ENCODE measurements at regions not wholly inside any gene's neighbourhood (a gene's known extent, or its start where the extent isn't known, plus 50 kb on each side); places are given as distances from the start of the nearest gene placed in this dataset.

GRCh38 chr1:83097715-83098114 is 901.2 kb downstream of the TTLL7 start:
- intact Hi-C loops (cut with DNase I), result no loop called here
- Histone ChIP-seq H3K9me3 (no peaks in the 10 kb centered on the region), H3K36me3 (no peaks in the 10 kb centered on the region), H3K27me3 (no peaks in the 10 kb centered on the region), H3K4me3 (no peak overlapping the region), H3K4me1 (peaks cover 0 to 14% (median 3%) of the 10 kb centered on the region in 4 donors), H3K27ac (replicated peaks in 1 of 4) (no peak overlapping the region)
- no peak for DNase-seq (ENCODE audit: extremely low spot score)
- no peak for TF ChIP-seq POLR2A (IDR thresholded peaks at IDR 0.05; ENCODE audit: low read depth)
- TF ChIP-seq EP300 (IDR thresholded peaks at IDR 0.05), result no peak
- TF ChIP-seq POLR2AphosphoS5 (IDR thresholded peaks at IDR 0.05), result no peak
- TF ChIP-seq CTCF (IDR thresholded peaks at IDR 0.05), result no peak

GRCh38 chr1:83095570-83095969 is 903.4 kb downstream of the TTLL7 start:
- intact Hi-C loops (cut with DNase I), result no loop called here
- no peak for TF ChIP-seq POLR2A (IDR thresholded peaks at IDR 0.05; ENCODE audit: low read depth)
- TF ChIP-seq EP300 (IDR thresholded peaks at IDR 0.05), result no peak
- TF ChIP-seq POLR2AphosphoS5 (IDR thresholded peaks at IDR 0.05), result no peak
- no peak for TF ChIP-seq CTCF (IDR thresholded peaks at IDR 0.05)
- Histone ChIP-seq H3K27ac (replicated peaks in 1 of 4) (no peak overlapping the region), H3K4me1 (peaks cover 0 to 9% (median 0%) of the 10 kb centered on the region in 4 donors), H3K4me3 (no peak overlapping the region), H3K9me3 (no peaks in the 10 kb centered on the region), H3K36me3 (no peaks in the 10 kb centered on the region), H3K27me3 (no peaks in the 10 kb centered on the region)
- DNase-seq (ENCODE audit: extremely low spot score), result no peak
- 97% methylated on average over 5 of the region's 5 CpGs for WGBS

GRCh38 chr1:83090195-83090594 is 908.7 kb downstream of the TTLL7 start:
- Histone ChIP-seq H3K36me3 (no peaks in the 10 kb centered on the region), H3K27ac (replicated peaks in 1 of 4) (no peak overlapping the region), H3K27me3 (no peaks in the 10 kb centered on the region), H3K4me1 (no peaks in the 10 kb centered on the region), H3K4me3 (no peak overlapping the region), H3K9me3 (no peaks in the 10 kb centered on the region)
- TF ChIP-seq POLR2A (IDR thresholded peaks at IDR 0.05; ENCODE audit: low read depth) (no peak), POLR2AphosphoS5 (IDR thresholded peaks at IDR 0.05) (no peak), CTCF (IDR thresholded peaks at IDR 0.05) (no peak)
- intact Hi-C loops (cut with DNase I), result no loop called here
- 82% methylated on average over 3 of the region's 3 CpGs for WGBS
- DNase-seq (ENCODE audit: extremely low spot score), result no peak

GRCh38 chr1:83087851-83088250 is 911.1 kb downstream of the TTLL7 start:
- intact Hi-C loops (cut with DNase I), result no loop called here
- H3K4me3 ChIP-seq, result no peak overlapping the region
- no peak for TF ChIP-seq POLR2A (IDR thresholded peaks at IDR 0.05; ENCODE audit: low read depth)
- TF ChIP-seq CTCF (IDR thresholded peaks at IDR 0.05), result no peak
- no peak for TF ChIP-seq POLR2AphosphoS5 (IDR thresholded peaks at IDR 0.05)
- TF ChIP-seq EP300 (IDR thresholded peaks at IDR 0.05), result no peak
- H3K4me1 ChIP-seq, result no peaks in the 10 kb centered on the region
- H3K27ac ChIP-seq (replicated peaks in 1 of 4), result no peak overlapping the region
- no peaks in the 10 kb centered on the region for H3K36me3 ChIP-seq
- H3K27me3 ChIP-seq, result no peaks in the 10 kb centered on the region
- WGBS, result 100% methylated on average over 2 of the region's 2 CpGs
- DNase-seq (ENCODE audit: extremely low spot score), result no peak
- no peaks in the 10 kb centered on the region for H3K9me3 ChIP-seq

- TF ChIP-seq POLR2A (IDR thresholded peaks at IDR 0.05; ENCODE audit: low read depth), result no peak
- no peak overlapping the region for H3K27ac ChIP-seq (replicated peaks in 1 of 4)
- no peak for DNase-seq (ENCODE audit: extremely low spot score)
- no peaks in the 10 kb centered on the region for H3K4me1 ChIP-seq
- 99% methylated on average over 6 of the region's 6 CpGs for WGBS
- H3K9me3 ChIP-seq, result no peaks in the 10 kb centered on the region
- intact Hi-C loops (cut with DNase I), result no loop called here
- no peaks in the 10 kb centered on the region for H3K36me3 ChIP-seq
- no peak overlapping the region for H3K4me3 ChIP-seq
- no peaks in the 10 kb centered on the region for H3K27me3 ChIP-seq
These were observed 911.9 kb downstream of the TTLL7 start for GRCh38 chr1:83086986-83087512.
